Right lobe of liver (tissue), 6 donors: ENCODE measurements at regions not wholly inside any gene's neighbourhood (a gene's known extent, or its start where the extent isn't known, plus 50 kb on each side); places are given as distances from the start of the nearest gene placed in this dataset.

Experiments used
- ATAC-seq, 4 donors: fragments of 200-7000 bp; cut with Tn5 transposase; one replicate each; pipeline ENCODE4 v1.9.1; 2020; ENCODE audit warnings: mild to moderate bottlenecking in 4 of 4, moderate library complexity in 4 of 4
- DNase-seq, 3 donors: peaks; one replicate each; pipeline ENCODE4 v3.0.0-alpha.2; 2020
- H3K27ac ChIP-seq, 3 donors: fragments of 200-600 bp; one replicate each; pipeline ENCODE4 v1.8.0; 2022
- H3K27me3 ChIP-seq, 2 donors: fragments of 200-600 bp; one replicate each; pipeline ENCODE4 v1.8.0; 2022
- H3K36me3 ChIP-seq, 4 donors: fragments of 200-600 bp; sonication (generic) in 1 of 4; one replicate each; pipeline versions ENCODE4 v1.5.1 to v1.8.0; 2017 to 2022; ENCODE audit warnings: control low read depth in 1 of 4
- H3K4me1 ChIP-seq, 4 donors: fragments of 200-600 bp; sonication (generic) in 1 of 4; one replicate each; pipeline versions ENCODE4 v1.5.1 to v1.8.0; 2017 to 2022; ENCODE audit warnings: control low read depth in 1 of 4
- H3K4me3 ChIP-seq, 3 donors: fragments of 200-600 bp; one replicate each; pipeline ENCODE4 v1.8.0; 2022
- H3K9me3 ChIP-seq, 4 donors: fragments of 200-600 bp; sonication (generic) in 1 of 4; one replicate each; pipeline versions ENCODE4 v1.5.1 to v1.8.0; 2017 to 2022; ENCODE audit warnings: control low read depth in 1 of 4
- CTCF ChIP-seq, 4 donors: fragments of 200-600 bp in 3 of 4; fragments of 450-650 bp in 1 of 4; IDR thresholded peaks; one replicate each; pipeline versions ENCODE4 v1.5.1 to v1.8.0; 2016 to 2022; ENCODE audit warnings: antibody characterized with exemption in 4 of 4, mild to moderate bottlenecking in 2 of 4
- POLR2A ChIP-seq: fragments of 450-650 bp; IDR thresholded peaks from one replicate; pipeline ENCODE4 v1.6.1; 2017; ENCODE audit warnings: antibody characterized with exemption, mild to moderate bottlenecking
- WGBS: methylation state at CpG from one replicate; pipeline ENCODE4 v1.1.6; 2018; ENCODE audit warnings: low coverage, low lambda C conversion rate; ENCODE audit not compliant: insufficient coverage; ENCODE audit errors: missing lambda C conversion rate; 5-methylcytosine and 5-hydroxymethylcytosine counted together
- intact Hi-C, 2 donors: fragments of 100-400 bp; cut with DNase I; formaldehyde crosslinking; loops; one replicate each; pipeline versions ENCODE4 v1.11.2 to v1.14.1; 2022
- donor health status: DM: no; HTN: yes; CAD: no.
- donor health status: DM: no; HTN: no; CAD: no.
- donor health status: DM: no; HTN: no; CAD: no.
- donor health status: DM: no; HTN: yes; CAD: no.
- donor health status: DM: no; HTN: yes; CAD: no.

GRCh38 chr14:76651410-76652055, 109.7 kb upstream of the VASH1 start:
- DNase-seq (no peak), ATAC-seq (no peak)
- TF ChIP-seq CTCF (IDR thresholded peaks at IDR 0.05), result no peak
- no peak for TF ChIP-seq POLR2A
- H3K9me3 ChIP-seq, result no peaks in the 10 kb centered on the region
- H3K4me1 ChIP-seq, result peaks cover 0 to 10% (median 0%) of the 10 kb centered on the region in 4 donors
- intact Hi-C loops, result no loop called here
- no peaks in the 10 kb centered on the region for H3K36me3 ChIP-seq
- no peak overlapping the region for H3K27ac ChIP-seq
- 80% methylated on average over 3 of the region's 3 CpGs for WGBS
- H3K27me3 ChIP-seq, result no peaks in the 10 kb centered on the region
- no peak overlapping the region for H3K4me3 ChIP-seq

GRCh38 chr14:76653875-76654572, 107.2 kb upstream of the VASH1 start:
- H3K4me1 ChIP-seq, result peaks cover 0 to 10% (median 0%) of the 10 kb centered on the region in 4 donors
- intact Hi-C loops, result no loop called here
- WGBS, result 34% methylated on average over 7 of the region's 8 CpGs
- no peak overlapping the region for H3K27ac ChIP-seq
- no peak overlapping the region for H3K4me3 ChIP-seq
- DNase-seq, result no peak
- H3K27me3 ChIP-seq, result no peaks in the 10 kb centered on the region
- ATAC-seq, result peak; percentile 86 to 94 (median 92)
- H3K36me3 ChIP-seq, result no peaks in the 10 kb centered on the region
- H3K9me3 ChIP-seq, result peaks cover 0 to 4% (median 2%) of the 10 kb centered on the region in 4 donors
- TF ChIP-seq POLR2A (no peak), CTCF (IDR thresholded peaks at IDR 0.05) (no peak)

- intact Hi-C loops, result no loop called here
- Histone ChIP-seq H3K4me3 (no peak overlapping the region), H3K9me3 (peaks cover 0 to 7% (median 2%) of the 10 kb centered on the region in 4 donors), H3K27ac (no peak overlapping the region), H3K4me1 (peaks cover 0 to 10% (median 0%) of the 10 kb centered on the region in 4 donors), H3K27me3 (no peaks in the 10 kb centered on the region), H3K36me3 (no peaks in the 10 kb centered on the region)
- 70% methylated on average over 10 of the region's 10 CpGs for WGBS
- DNase-seq, result no peak
- no peak for ATAC-seq
- TF ChIP-seq POLR2A, result no peak
- TF ChIP-seq CTCF (IDR thresholded peaks at IDR 0.05), result no peak
These were observed 106.6 kb upstream of the VASH1 start for GRCh38 chr14:76654573-76655108.

- Histone ChIP-seq H3K27ac (no peak overlapping the region), H3K9me3 (peaks cover 0 to 7% (median 2%) of the 10 kb centered on the region in 4 donors), H3K4me1 (peaks cover 0 to 10% (median 0%) of the 10 kb centered on the region in 4 donors), H3K4me3 (no peak overlapping the region), H3K36me3 (no peaks in the 10 kb centered on the region), H3K27me3 (no peaks in the 10 kb centered on the region)
- 73% methylated on average over 2 of the region's 2 CpGs for WGBS
- ATAC-seq (no peak), DNase-seq (no peak)
- intact Hi-C loops, result no loop called here
- TF ChIP-seq POLR2A, result no peak
- no peak for TF ChIP-seq CTCF (IDR thresholded peaks at IDR 0.05)
These were observed 105.9 kb upstream of the VASH1 start for GRCh38 chr14:76655331-76655730.
